ENCODE measurements at regions not wholly inside any gene's neighbourhood (a gene's known extent, or its start where the extent isn't known, plus 50 kb on each side); places are given as distances from the start of the nearest gene placed in this dataset.

GRCh38 chr9:85171163-85171562, 501.6 kb downstream of the NTRK2 start:
- TF ChIP-seq, protein P1, sequence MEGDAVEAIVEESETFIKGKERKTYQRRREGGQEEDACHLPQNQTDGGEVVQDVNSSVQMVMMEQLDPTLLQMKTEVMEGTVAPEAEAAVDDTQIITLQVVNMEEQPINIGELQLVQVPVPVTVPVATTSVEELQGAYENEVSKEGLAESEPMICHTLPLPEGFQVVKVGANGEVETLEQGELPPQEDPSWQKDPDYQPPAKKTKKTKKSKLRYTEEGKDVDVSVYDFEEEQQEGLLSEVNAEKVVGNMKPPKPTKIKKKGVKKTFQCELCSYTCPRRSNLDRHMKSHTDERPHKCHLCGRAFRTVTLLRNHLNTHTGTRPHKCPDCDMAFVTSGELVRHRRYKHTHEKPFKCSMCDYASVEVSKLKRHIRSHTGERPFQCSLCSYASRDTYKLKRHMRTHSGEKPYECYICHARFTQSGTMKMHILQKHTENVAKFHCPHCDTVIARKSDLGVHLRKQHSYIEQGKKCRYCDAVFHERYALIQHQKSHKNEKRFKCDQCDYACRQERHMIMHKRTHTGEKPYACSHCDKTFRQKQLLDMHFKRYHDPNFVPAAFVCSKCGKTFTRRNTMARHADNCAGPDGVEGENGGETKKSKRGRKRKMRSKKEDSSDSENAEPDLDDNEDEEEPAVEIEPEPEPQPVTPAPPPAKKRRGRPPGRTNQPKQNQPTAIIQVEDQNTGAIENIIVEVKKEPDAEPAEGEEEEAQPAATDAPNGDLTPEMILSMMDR (IDR thresholded peaks at IDR 0.05; ENCODE audit: insufficient read depth, low read length, poor library complexity, severe bottlenecking), result no peak
- TF ChIP-seq EZH2phosphoT487 (conservative IDR thresholded peaks at IDR 0.05; ENCODE audit: low read length), result no peak
